NT2/D1 (cell line): ENCODE measurements at regions not wholly inside any gene's neighbourhood (a gene's known extent, or its start where the extent isn't known, plus 50 kb on each side); places are given as distances from the start of the nearest gene placed in this dataset.

Experiments used
- YY1 ChIP-seq: IDR thresholded peaks from 2 replicates; pipeline ENCODE4 v1.6.1; 2011; ENCODE audit not compliant: insufficient read length, insufficient read depth
- ZNF274 ChIP-seq: IDR thresholded peaks from 2 replicates; pipeline ENCODE4 v1.6.1; 2011; ENCODE audit warnings: mild to moderate bottlenecking, low read depth, low read length

DNA sequence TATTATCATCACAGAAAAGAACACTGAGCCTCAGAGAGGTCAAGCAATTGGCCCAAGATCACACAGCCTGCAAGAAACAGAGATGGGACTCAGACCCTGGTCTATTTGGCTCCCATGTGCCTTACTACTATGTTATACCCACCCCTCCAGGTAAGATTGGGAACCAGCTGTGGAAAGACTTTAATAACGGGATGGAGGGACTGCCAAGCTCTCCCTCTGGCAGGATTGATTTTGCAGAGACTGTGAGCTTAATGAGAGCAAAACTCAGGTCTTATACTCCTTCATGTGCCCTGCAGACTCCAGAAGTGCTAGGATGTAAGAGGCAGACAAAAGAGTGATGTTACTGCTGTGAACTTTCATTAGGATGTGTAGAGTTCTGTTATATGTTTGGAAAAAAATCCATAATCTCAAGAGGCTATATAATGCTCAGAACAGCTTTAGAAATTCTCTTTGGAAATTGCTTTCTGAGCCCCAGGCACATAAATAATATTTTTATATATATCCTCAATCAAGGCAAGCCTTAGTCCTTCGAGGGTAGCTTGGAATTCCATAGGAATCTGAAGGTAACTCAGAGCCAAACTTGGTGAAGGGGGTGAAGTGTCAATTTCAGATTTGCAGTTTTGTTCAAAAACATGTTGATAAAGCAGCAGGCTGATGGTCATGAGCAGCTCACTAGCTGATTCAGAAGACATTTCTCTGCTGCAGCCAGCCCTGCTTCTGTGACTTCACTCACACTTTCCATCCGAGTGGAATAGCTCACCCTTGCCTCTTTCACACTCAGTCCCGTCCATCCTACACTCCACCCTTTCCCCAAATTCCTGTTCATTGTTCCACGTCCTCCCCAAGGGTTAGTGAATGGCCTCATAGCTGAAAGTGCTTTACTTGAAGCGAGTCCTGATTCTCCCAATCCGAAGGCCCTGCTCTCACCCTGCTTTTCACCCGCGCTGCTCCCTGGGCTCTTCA is 188.8 kb downstream of the SNX19 start:
- TF ChIP-seq ZNF274, result no peak
- no peak for TF ChIP-seq YY1
